SJSA1 (cell line): ENCODE measurements at regions not wholly inside any gene's neighbourhood (a gene's known extent, or its start where the extent isn't known, plus 50 kb on each side); places are given as distances from the start of the nearest gene placed in this dataset.
"Not testable (repeated sequence)": the region's sequence is repeated elsewhere in the genome, so short reads cannot be mapped to it uniquely, and the experiment has no call there.

ENCODE experiments used
- DNase-seq, 2 experiments: peaks; one replicate each; pipeline ENCODE4 v3.0.0-alpha.2; 2015 to 2020; ENCODE audit warnings: low spot score in 2 of 2, low read depth in 1 of 2
- H3K27ac ChIP-seq: fragments of 250-450 bp; sonication (Bioruptor Pico); 2 replicates; pipeline ENCODE4 v1.5.1; 2020; ENCODE audit warnings: mild to moderate bottlenecking, moderate library complexity
- H3K27me3 ChIP-seq: fragments of 250-450 bp; sonication (Bioruptor Pico); replicated peaks from 2 replicates; pipeline ENCODE4 v1.5.1; 2020; ENCODE audit warnings: mild to moderate bottlenecking, moderate library complexity
- H3K36me3 ChIP-seq: fragments of 250-450 bp; sonication (Bioruptor Pico); 2 replicates; pipeline ENCODE4 v1.5.1; 2020; ENCODE audit warnings: mild to moderate bottlenecking
- H3K4me1 ChIP-seq: fragments of 250-450 bp; sonication (Bioruptor Pico); replicated peaks from 2 replicates; pipeline ENCODE4 v1.6.1; 2021; ENCODE audit warnings: mild to moderate bottlenecking
- H3K4me3 ChIP-seq: fragments of 250-450 bp; sonication (Bioruptor Pico); 2 replicates; pipeline ENCODE4 v1.5.1; 2020; ENCODE audit warnings: mild to moderate bottlenecking
- H3K9me3 ChIP-seq: fragments of 250-450 bp; sonication (Bioruptor Pico); replicated peaks from 2 replicates; pipeline ENCODE4 v1.5.1; 2020; ENCODE audit warnings: mild to moderate bottlenecking

- Histone ChIP-seq H3K27ac (no peak overlapping the region), H3K9me3 (no peaks in the 10 kb centered on the region), H3K27me3 (no peaks in the 10 kb centered on the region), H3K36me3 (no peaks in the 10 kb centered on the region), H3K4me1 (no peaks in the 10 kb centered on the region), H3K4me3 (no peak overlapping the region)
- no peak for DNase-seq
Observed at GRCh38 chr4:104365618-104366017, 129.1 kb downstream of the CXXC4 start.

DNA sequence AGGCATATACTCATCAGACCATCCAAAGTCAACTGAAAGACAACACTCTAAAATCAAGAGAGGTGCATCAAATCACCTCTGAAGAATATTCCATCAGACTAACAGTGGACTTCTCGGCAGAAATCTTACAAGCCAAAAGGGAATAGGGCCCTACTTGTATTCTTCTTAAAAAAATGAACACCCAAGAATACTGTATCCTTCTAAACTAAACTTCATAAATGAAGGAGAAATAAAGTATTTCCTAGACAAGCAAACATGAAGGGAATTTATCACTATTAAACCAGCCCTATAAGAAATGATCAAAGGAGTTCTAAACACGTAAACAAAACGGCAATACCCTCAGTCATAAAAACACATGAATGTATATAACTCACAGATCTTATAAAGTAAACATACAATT is 141.2 kb downstream of the CXXC4 start:
- Histone ChIP-seq H3K27ac (no peak overlapping the region), H3K36me3 (no peaks in the 10 kb centered on the region)

GRCh38 chr4:104352211-104352610 is 142.5 kb downstream of the CXXC4 start:
- Histone ChIP-seq H3K36me3 (no peaks in the 10 kb centered on the region), H3K4me3 (no peak overlapping the region), H3K4me1 (no peaks in the 10 kb centered on the region), H3K27me3 (no peaks in the 10 kb centered on the region), H3K27ac (no peak overlapping the region), H3K9me3 (0 out of 2 replicates have a peak, but pooled peaks cover 3% of the 10 kb centered on the region)
- no peak for DNase-seq

More for the DNA sequence above, 141.2 kb downstream of the CXXC4 start:
- H3K27me3 ChIP-seq = no peaks in the 10 kb centered on the region
- no peaks in the 10 kb centered on the region for H3K4me1 ChIP-seq
- 0 out of 2 replicates have a peak, but pooled peaks cover 3% of the 10 kb centered on the region for H3K9me3 ChIP-seq
- H3K4me3 ChIP-seq = no peak overlapping the region
- no peak for DNase-seq

DNA sequence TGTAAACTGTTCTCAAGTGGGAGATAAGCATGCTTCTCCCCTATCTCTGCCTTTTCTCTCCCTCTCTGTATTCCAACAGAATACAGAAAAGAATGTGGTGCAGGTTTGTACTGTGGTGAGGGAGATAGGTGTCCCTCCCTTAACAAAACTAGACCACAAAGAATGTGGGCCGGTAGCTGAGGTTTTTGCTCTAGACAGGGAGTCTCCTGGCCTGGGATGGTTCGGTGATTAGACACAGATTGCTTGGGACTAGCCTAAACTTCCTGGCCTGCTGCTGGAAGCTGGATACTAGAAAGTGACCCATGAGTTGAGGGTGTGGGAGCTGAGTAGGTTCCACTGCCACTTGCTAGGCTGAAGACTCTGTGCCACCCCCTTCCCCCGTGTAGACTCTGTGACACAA is 143.0 kb downstream of the CXXC4 start:
- no peak for DNase-seq

GRCh38 chr4:104345598-104346242 is 149.0 kb downstream of the CXXC4 start:
- no peaks in the 10 kb centered on the region for H3K4me1 ChIP-seq
- H3K27ac ChIP-seq = no peak overlapping the region
- no peaks in the 10 kb centered on the region for H3K27me3 ChIP-seq
- H3K9me3 ChIP-seq = 0 out of 2 replicates have a peak, but pooled peaks cover 2% of the 10 kb centered on the region
- H3K36me3 ChIP-seq = no peaks in the 10 kb centered on the region
- H3K4me3 ChIP-seq = no peak overlapping the region
- no peak for DNase-seq

More for the DNA sequence above, 143.0 kb downstream of the CXXC4 start:
- no peak overlapping the region for H3K4me3 ChIP-seq
- 0 out of 2 replicates have a peak, but pooled peaks cover 3% of the 10 kb centered on the region for H3K9me3 ChIP-seq
- H3K27ac ChIP-seq = no peak overlapping the region
- H3K27me3 ChIP-seq = no peaks in the 10 kb centered on the region
- H3K36me3 ChIP-seq = no peaks in the 10 kb centered on the region
- H3K4me1 ChIP-seq = no peaks in the 10 kb centered on the region

DNA sequence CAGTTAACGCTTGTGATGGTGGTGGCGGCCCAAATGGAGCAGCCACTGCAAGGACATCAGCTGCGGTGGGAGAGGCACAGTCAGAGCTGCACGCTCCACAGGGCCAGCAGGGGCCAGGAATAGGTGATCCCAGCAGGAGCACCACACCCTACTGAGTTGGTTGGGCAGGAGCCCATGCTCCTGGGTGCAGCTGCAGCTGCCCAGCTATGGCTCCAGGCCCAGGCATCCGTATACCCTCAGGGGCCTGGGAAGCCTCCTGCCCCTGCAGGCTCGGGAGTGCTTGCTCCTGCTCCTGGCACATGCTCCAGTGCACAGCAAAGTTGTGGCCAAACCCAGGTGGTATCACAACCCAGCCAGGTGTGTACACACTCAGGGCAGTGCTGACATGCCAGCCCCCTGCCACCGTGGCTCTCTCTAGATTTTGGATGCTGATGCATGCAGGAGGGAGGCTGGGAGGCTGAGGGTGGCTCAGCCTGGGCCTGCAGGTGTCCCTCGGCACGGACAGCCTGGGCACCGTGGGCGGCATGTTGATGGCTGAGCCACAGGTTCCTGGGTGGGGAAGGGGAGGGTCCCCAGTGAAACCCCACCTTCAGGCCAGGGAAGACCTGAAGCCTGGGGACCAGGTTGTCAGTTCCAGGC is 150.2 kb downstream of the CXXC4 start:
- Histone ChIP-seq H3K4me1 (no peaks in the 10 kb centered on the region), H3K27me3 (no peaks in the 10 kb centered on the region), H3K36me3 (no peaks in the 10 kb centered on the region), H3K4me3 (no peak overlapping the region), H3K9me3 (no peaks in the 10 kb centered on the region), H3K27ac (no peak overlapping the region)
- DNase-seq = no peak

DNA sequence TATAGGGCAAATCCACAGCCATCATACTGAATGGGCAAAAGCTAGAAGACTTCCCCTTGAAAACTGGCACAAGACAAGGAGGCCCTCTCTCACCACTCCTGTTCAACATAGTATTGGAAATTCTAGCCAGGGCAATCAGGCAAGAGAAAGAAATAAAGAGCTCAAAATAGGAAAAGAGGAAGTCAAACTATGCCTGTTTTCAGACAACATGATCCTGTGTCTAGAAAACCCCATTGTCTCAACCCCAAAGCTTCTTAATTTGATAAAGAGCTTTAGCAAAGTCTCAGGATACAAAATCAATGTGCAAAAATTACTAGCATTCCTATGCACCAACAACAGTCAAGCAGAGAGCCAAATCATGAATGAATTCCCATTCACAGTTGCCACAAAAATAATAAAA is 160.3 kb downstream of the CXXC4 start:
- no peaks in the 10 kb centered on the region for H3K36me3 ChIP-seq

GRCh38 chr4:104330125-104330905 is 164.4 kb downstream of the CXXC4 start:
- no peaks in the 10 kb centered on the region for H3K36me3 ChIP-seq
- no peaks in the 10 kb centered on the region for H3K9me3 ChIP-seq

More for the DNA sequence above, 160.3 kb downstream of the CXXC4 start:
- no peak for DNase-seq
- Histone ChIP-seq H3K4me1 (no peaks in the 10 kb centered on the region), H3K9me3 (no peaks in the 10 kb centered on the region), H3K4me3 (no peak overlapping the region), H3K27ac (no peak overlapping the region), H3K27me3 (no peaks in the 10 kb centered on the region)

DNA sequence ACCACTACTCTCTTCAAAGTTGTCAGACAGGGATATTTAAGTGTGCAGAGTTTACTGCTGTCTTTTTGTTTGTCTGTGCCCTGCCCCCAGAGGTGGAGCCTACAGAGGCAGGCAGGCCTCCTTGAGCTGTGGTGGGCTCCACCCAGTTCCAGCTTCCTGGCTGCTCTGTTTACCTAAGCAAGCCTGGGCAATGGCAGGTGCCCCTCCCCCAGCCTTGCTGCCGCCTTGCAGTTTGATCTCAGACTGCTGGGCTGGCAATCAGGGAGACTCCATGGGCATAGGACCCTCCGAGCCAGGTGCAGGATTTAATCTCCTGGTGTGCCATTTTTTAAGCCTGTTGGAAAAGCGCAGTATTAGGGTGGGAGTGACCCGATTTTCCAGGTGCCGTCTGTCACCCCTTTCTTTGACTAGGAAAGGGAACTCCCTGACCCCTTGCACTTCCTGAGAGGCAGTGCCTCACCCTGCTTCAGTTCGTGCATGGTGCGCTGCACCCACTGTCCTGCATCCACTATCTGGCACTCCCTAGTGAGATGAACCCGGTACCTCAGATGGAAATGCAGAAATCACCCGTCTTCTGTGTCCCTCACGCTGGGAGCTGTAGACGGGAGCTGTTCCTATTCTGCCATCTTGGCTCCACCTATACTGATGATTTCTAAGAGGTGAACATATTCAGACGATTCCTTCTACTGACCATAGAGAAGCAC is 167.6 kb downstream of the CXXC4 start:
- not testable (repeated sequence) for H3K4me3 ChIP-seq, H3K9me3 ChIP-seq, DNase-seq, H3K36me3 ChIP-seq, H3K4me1 ChIP-seq, H3K27ac ChIP-seq, H3K27me3 ChIP-seq

More at GRCh38 chr4:104330125-104330905, 164.4 kb downstream of the CXXC4 start:
- Histone ChIP-seq H3K27me3 (no peaks in the 10 kb centered on the region), H3K4me3 (no peak overlapping the region), H3K4me1 (no peaks in the 10 kb centered on the region), H3K27ac (no peak overlapping the region)
- DNase-seq = no peak

DNA sequence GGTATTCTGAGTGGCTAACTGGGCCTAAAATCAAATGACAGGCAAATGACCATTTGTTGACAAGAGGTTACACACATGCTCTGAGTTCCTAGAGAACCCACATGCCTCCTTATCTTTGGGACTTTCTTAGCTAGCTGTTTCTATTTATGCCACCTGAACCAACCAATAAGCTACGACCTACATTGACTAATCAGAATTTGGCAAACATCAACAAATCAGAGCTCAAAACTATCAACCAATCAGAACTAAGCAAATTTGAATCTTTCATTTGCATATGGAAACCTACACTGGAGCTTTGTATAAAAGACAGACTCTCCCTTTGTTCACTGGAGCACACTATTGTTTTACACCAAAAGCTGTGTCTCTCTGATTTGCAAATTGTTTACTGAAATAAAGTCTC is 192.0 kb downstream of the CXXC4 start:
- Histone ChIP-seq H3K4me3 (no peak overlapping the region), H3K36me3 (no peaks in the 10 kb centered on the region), H3K27me3 (no peaks in the 10 kb centered on the region), H3K27ac (no peak overlapping the region), H3K9me3 (no peaks in the 10 kb centered on the region; the same call in 1 of the 2 replicates), H3K4me1 (no peaks in the 10 kb centered on the region)
- no peak for DNase-seq

GRCh38 chr4:104294811-104295210 is 199.9 kb downstream of the CXXC4 start:
- Histone ChIP-seq H3K27ac (no peak overlapping the region), H3K27me3 (no peaks in the 10 kb centered on the region), H3K36me3 (no peaks in the 10 kb centered on the region), H3K9me3 (no peaks in the 10 kb centered on the region; the same call in 1 of the 2 replicates), H3K4me3 (no peak overlapping the region), H3K4me1 (no peaks in the 10 kb centered on the region)
- no peak for DNase-seq

- Histone ChIP-seq H3K4me3 (no peak overlapping the region), H3K27me3 (no peaks in the 10 kb centered on the region), H3K36me3 (no peaks in the 10 kb centered on the region), H3K27ac (no peak overlapping the region), H3K4me1 (no peaks in the 10 kb centered on the region), H3K9me3 (no peaks in the 10 kb centered on the region)
- DNase-seq = no peak
Observed at GRCh38 chr4:104286867-104287266, 207.8 kb downstream of the CXXC4 start.

DNA sequence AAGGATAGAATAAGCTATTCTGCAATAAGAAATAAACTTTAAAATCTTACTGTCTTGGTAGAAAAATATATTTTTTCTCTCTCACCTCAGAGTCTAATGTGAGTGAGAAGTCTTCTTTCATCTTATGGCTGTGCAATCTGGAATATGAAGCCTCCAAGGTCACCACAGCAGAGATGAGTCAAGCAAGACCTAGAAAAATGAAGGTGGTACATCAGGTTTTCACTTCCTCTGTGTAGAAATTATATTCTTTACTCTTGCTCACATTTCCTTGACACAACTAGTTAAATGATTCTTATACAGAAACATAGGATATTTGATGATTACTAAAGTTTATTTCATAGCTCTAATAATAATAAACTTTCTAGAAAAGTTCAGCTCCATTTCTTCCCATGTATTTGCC is 211.4 kb downstream of the CXXC4 start:
- Histone ChIP-seq H3K4me1 (no peaks in the 10 kb centered on the region), H3K9me3 (no peaks in the 10 kb centered on the region), H3K4me3 (no peak overlapping the region), H3K36me3 (no peaks in the 10 kb centered on the region), H3K27me3 (no peaks in the 10 kb centered on the region), H3K27ac (no peak overlapping the region)
- DNase-seq = no peak
